ENCODE measurements at regions not wholly inside any gene's neighbourhood (a gene's known extent, or its start where the extent isn't known, plus 50 kb on each side); places are given as distances from the start of the nearest gene placed in this dataset.
A peak's percentile ranks its signal among the peaks of the same experiment; 100 is the strongest.

DNA sequence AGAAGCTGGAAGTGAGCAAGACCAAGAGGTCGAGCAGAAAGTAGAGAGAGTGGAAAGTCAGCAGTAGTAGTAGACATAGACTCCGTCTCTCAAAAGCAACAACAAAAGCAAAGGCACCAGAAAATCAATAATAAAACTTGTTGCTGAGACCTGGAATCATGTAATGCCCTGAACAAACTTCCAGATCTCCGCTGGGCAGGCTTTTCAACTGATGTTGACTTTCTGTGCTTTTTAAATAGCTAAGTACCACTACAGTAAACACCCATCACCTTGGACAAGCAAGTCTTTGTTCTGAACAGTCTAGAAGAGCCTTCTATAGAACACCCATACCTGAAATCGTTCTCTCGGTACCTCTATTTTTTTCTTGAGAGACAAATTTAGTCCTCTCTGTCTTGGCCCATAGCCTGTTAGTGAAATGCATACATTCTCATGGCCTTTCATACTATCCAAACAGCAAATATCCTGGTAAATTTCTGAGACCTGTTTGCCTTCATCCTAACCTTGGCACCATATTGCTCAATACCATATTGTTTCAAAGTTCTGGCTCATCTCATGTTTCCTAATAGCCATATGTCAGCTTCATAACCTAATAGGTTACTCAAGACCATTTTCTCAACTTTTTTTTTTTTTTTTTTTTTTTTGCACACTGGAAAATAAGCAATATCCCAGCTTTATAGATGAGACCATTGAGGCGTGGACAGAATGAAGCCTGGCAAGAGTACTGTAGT, 200.6 kb upstream of the RBPJ start:
- Histone ChIP-seq H3K36me3 (ENCODE audit: control insufficient read depth in 1 of 2, insufficient read depth in 2 of 2, low read depth in 1 of 2, low read length in 2 of 2) (no peaks in the 10 kb centered on the region), H3K4me3 (ENCODE audit: insufficient read depth in 1 of 2, low read depth in 1 of 2, low read length in 2 of 2) (no peak overlapping the region), H2BK120ac (ENCODE audit: low read depth, low read length) (no peak overlapping the region), H2BK5ac (ENCODE audit: low read depth, low read length, poor library complexity, severe bottlenecking) (no peak overlapping the region), H3K27ac (ENCODE audit: low read length, poor library complexity, severe bottlenecking) (no peak overlapping the region), H3K9ac (ENCODE audit: low read length) (no peak overlapping the region), H3K9me3 (ENCODE audit: control insufficient read depth, low read length) (peaks cover 43% of the 10 kb centered on the region), H2BK12ac (ENCODE audit: low read length in 2 of 2) (no peak overlapping the region), H2AK5ac (ENCODE audit: low read length, severe bottlenecking) (no peak overlapping the region), H3K4me2 (ENCODE audit: low read length, poor library complexity, severe bottlenecking) (no peak overlapping the region), H2BK15ac (ENCODE audit: low read depth, poor library complexity, severe bottlenecking) (no peak overlapping the region), H3K23ac (ENCODE audit: low read length in 2 of 2) (no peak overlapping the region), H3K27me3 (ENCODE audit: control insufficient read depth in 1 of 2, insufficient read depth in 1 of 2, low read length in 2 of 2) (no peaks in the 10 kb centered on the region), H4K8ac (ENCODE audit: low read length) (no peak overlapping the region), H2AFZ (ENCODE audit: low read depth, low read length) (no peak overlapping the region), H3K4ac (ENCODE audit: low read depth in 1 of 2, low read length in 2 of 2) (no peak overlapping the region), H4K91ac (ENCODE audit: low read length) (no peak overlapping the region), H3K79me1 (replicated peaks; ENCODE audit: low read length, poor library complexity, severe bottlenecking) (no peaks in the 10 kb centered on the region), H3K18ac (ENCODE audit: low read depth in 1 of 2, low read length in 2 of 2) (no peak overlapping the region), H3K4me1 (ENCODE audit: control insufficient read depth, insufficient read depth, low read depth, low read length) (no peaks in the 10 kb centered on the region), H3K14ac (ENCODE audit: low read length in 2 of 2) (no peak overlapping the region)
- 82% methylated on average over 5 of the region's 6 CpGs for WGBS
- DNase-seq, result no peak

DNA sequence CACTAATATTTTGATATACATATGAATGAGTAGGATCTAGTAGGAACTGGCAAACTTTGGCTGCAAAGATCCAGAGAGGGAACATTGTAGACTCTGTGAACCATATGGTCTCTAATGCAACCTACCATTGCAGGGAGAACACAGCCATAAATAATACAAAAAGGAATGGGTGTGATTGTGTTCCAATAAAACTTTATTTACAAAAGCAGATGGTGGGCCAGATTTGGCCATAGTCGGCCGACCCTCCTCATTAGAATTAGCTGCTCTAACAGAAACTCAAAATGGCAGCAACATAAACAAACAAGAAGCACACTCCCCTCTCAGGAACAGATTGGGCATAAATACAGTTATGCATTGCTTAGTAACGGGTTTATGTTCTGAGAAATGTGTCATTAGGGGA, 198.1 kb upstream of the RBPJ start:
- no peaks in the 10 kb centered on the region for H3K36me3 ChIP-seq (ENCODE audit: control insufficient read depth in 1 of 2, insufficient read depth in 2 of 2, low read depth in 1 of 2, low read length in 2 of 2)
- H3K14ac ChIP-seq (ENCODE audit: low read length in 2 of 2), result no peak overlapping the region
- H2BK5ac ChIP-seq (ENCODE audit: low read depth, low read length, poor library complexity, severe bottlenecking), result no peak overlapping the region
- no peaks in the 10 kb centered on the region for H3K79me1 ChIP-seq (replicated peaks; ENCODE audit: low read length, poor library complexity, severe bottlenecking)
- DNase-seq, result no peak
- H3K4ac ChIP-seq (ENCODE audit: low read depth in 1 of 2, low read length in 2 of 2), result no peak overlapping the region
- H2AK5ac ChIP-seq (ENCODE audit: low read length, severe bottlenecking), result no peak overlapping the region
- no peak overlapping the region for H4K8ac ChIP-seq (ENCODE audit: low read length)
- H3K4me3 ChIP-seq (ENCODE audit: insufficient read depth in 1 of 2, low read depth in 1 of 2, low read length in 2 of 2), result no peak overlapping the region
- WGBS, result 84% methylated on average over 2 of the region's 3 CpGs
- H3K18ac ChIP-seq (ENCODE audit: low read depth in 1 of 2, low read length in 2 of 2), result no peak overlapping the region
- H3K9ac ChIP-seq (ENCODE audit: low read length), result no peak overlapping the region
- no peak overlapping the region for H3K23ac ChIP-seq (ENCODE audit: low read length in 2 of 2)
- no peak overlapping the region for H3K4me2 ChIP-seq (ENCODE audit: low read length, poor library complexity, severe bottlenecking)
- no peak overlapping the region for H2AFZ ChIP-seq (ENCODE audit: low read depth, low read length)
- no peaks in the 10 kb centered on the region for H3K4me1 ChIP-seq (ENCODE audit: control insufficient read depth, insufficient read depth, low read depth, low read length)
- no peak overlapping the region for H4K91ac ChIP-seq (ENCODE audit: low read length)
- peaks cover 21% of the 10 kb centered on the region for H3K9me3 ChIP-seq (ENCODE audit: control insufficient read depth, low read length)
- no peaks in the 10 kb centered on the region for H3K27me3 ChIP-seq (ENCODE audit: control insufficient read depth in 1 of 2, insufficient read depth in 1 of 2, low read length in 2 of 2)
- H2BK15ac ChIP-seq (ENCODE audit: low read depth, poor library complexity, severe bottlenecking), result no peak overlapping the region
- no peak overlapping the region for H2BK120ac ChIP-seq (ENCODE audit: low read depth, low read length)
- H3K27ac ChIP-seq (ENCODE audit: low read length, poor library complexity, severe bottlenecking), result no peak overlapping the region
- no peak overlapping the region for H2BK12ac ChIP-seq (ENCODE audit: low read length in 2 of 2)

DNA sequence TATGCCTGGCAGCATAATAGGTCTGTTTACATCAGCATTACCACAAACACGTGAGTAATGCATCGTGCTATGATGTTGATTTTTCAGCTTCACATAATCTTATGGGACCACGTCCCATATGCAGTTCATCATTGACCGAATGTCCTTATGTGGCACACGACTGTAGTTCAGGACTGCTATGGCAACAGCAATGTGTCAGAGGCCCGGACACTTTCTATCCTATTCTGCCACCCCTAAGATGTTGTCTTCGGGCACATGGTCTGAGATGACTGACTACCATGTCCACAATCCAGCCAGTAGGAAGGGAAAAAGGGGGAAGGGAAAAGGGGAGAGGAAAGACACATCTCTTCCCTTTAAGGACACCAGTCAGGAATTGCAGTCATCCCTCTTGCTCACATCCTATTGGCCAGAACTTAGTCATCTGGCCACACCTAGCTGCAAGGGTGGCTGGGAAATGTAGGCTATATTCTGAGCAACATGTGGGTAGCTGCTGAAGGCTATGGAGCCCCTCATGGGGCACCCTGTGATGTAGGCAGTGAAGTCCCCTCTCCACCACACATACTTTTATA, 196.0 kb upstream of the RBPJ start:
- no peak overlapping the region for H3K9ac ChIP-seq (ENCODE audit: low read length)
- no peak overlapping the region for H2BK5ac ChIP-seq (ENCODE audit: low read depth, low read length, poor library complexity, severe bottlenecking)
- H3K4ac ChIP-seq (ENCODE audit: low read depth in 1 of 2, low read length in 2 of 2), result no peak overlapping the region
- H4K91ac ChIP-seq (ENCODE audit: low read length), result no peak overlapping the region
- no peak overlapping the region for H3K18ac ChIP-seq (ENCODE audit: low read depth in 1 of 2, low read length in 2 of 2)
- no peak overlapping the region for H3K27ac ChIP-seq (ENCODE audit: low read length, poor library complexity, severe bottlenecking)
- no peak overlapping the region for H2AK5ac ChIP-seq (ENCODE audit: low read length, severe bottlenecking)
- no peak overlapping the region for H2BK15ac ChIP-seq (ENCODE audit: low read depth, poor library complexity, severe bottlenecking)
- H2BK120ac ChIP-seq (ENCODE audit: low read depth, low read length), result no peak overlapping the region
- H3K27me3 ChIP-seq (ENCODE audit: control insufficient read depth in 1 of 2, insufficient read depth in 1 of 2, low read length in 2 of 2), result no peaks in the 10 kb centered on the region
- H3K36me3 ChIP-seq (ENCODE audit: control insufficient read depth in 1 of 2, insufficient read depth in 2 of 2, low read depth in 1 of 2, low read length in 2 of 2), result no peaks in the 10 kb centered on the region
- peaks cover 12% of the 10 kb centered on the region for H3K9me3 ChIP-seq (ENCODE audit: control insufficient read depth, low read length)
- H3K4me1 ChIP-seq (ENCODE audit: control insufficient read depth, insufficient read depth, low read depth, low read length), result no peaks in the 10 kb centered on the region
- no peak overlapping the region for H2BK12ac ChIP-seq (ENCODE audit: low read length in 2 of 2)
- WGBS, result 89% methylated on average over 6 of the region's 7 CpGs
- no peak overlapping the region for H3K14ac ChIP-seq (ENCODE audit: low read length in 2 of 2)
- no peak overlapping the region for H3K23ac ChIP-seq (ENCODE audit: low read length in 2 of 2)
- no peaks in the 10 kb centered on the region for H3K79me1 ChIP-seq (replicated peaks; ENCODE audit: low read length, poor library complexity, severe bottlenecking)
- peak; percentile 8 for DNase-seq
- H3K4me2 ChIP-seq (ENCODE audit: low read length, poor library complexity, severe bottlenecking), result no peak overlapping the region
- no peak overlapping the region for H2AFZ ChIP-seq (ENCODE audit: low read depth, low read length)
- no peak overlapping the region for H3K4me3 ChIP-seq (ENCODE audit: insufficient read depth in 1 of 2, low read depth in 1 of 2, low read length in 2 of 2)
- H4K8ac ChIP-seq (ENCODE audit: low read length), result no peak overlapping the region

DNA sequence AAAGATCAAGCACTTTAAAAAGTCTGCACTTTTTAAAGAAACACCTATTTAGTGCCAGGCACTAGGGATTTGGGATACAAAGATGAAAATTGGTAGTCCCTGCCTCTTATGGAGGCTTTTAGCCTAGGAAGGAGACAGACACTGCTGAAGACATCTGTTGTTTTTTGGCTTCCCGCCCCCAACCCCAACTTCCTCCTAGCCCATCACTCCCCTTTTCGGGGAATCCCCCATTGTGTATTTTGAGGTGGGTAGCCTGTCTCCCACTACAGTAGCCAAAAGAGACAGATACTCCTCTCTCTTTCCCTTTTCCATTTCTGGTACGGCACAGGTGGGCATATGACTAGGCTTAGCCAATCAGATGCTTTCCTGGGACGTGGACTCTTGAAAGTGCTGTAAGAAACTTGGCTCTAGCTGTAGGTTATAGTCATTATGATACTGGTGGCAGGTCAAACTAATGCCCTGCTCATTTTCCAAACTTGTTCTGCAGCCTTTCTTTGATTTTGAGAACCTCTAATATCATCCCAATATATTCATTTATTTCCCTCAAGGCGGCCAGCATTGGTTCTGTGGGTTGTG, 194.6 kb upstream of the RBPJ start:
- 98% methylated on average over 4 of the region's 5 CpGs for WGBS
- Histone ChIP-seq H2BK5ac (ENCODE audit: low read depth, low read length, poor library complexity, severe bottlenecking) (no peak overlapping the region), H3K9ac (ENCODE audit: low read length) (no peak overlapping the region)

More for the DNA sequence above, 194.6 kb upstream of the RBPJ start:
- H3K36me3 ChIP-seq (ENCODE audit: control insufficient read depth in 1 of 2, insufficient read depth in 2 of 2, low read depth in 1 of 2, low read length in 2 of 2), result no peaks in the 10 kb centered on the region
- H2BK12ac ChIP-seq (ENCODE audit: low read length in 2 of 2), result no peak overlapping the region
- H3K27ac ChIP-seq (ENCODE audit: low read length, poor library complexity, severe bottlenecking), result no peak overlapping the region
- H2BK15ac ChIP-seq (ENCODE audit: low read depth, poor library complexity, severe bottlenecking), result no peak overlapping the region
- DNase-seq, result no peak
- H3K4me1 ChIP-seq (ENCODE audit: control insufficient read depth, insufficient read depth, low read depth, low read length), result no peaks in the 10 kb centered on the region
- H3K4me3 ChIP-seq (ENCODE audit: insufficient read depth in 1 of 2, low read depth in 1 of 2, low read length in 2 of 2), result no peak overlapping the region
- no peaks in the 10 kb centered on the region for H3K79me1 ChIP-seq (replicated peaks; ENCODE audit: low read length, poor library complexity, severe bottlenecking)
- no peak overlapping the region for H3K14ac ChIP-seq (ENCODE audit: low read length in 2 of 2)
- H2AFZ ChIP-seq (ENCODE audit: low read depth, low read length), result no peak overlapping the region
- no peak overlapping the region for H3K4ac ChIP-seq (ENCODE audit: low read depth in 1 of 2, low read length in 2 of 2)
- H3K9me3 ChIP-seq (ENCODE audit: control insufficient read depth, low read length), result peaks cover 9% of the 10 kb centered on the region
- no peak overlapping the region for H2AK5ac ChIP-seq (ENCODE audit: low read length, severe bottlenecking)
- no peaks in the 10 kb centered on the region for H3K27me3 ChIP-seq (ENCODE audit: control insufficient read depth in 1 of 2, insufficient read depth in 1 of 2, low read length in 2 of 2)
- H2BK120ac ChIP-seq (ENCODE audit: low read depth, low read length), result no peak overlapping the region
- no peak overlapping the region for H3K23ac ChIP-seq (ENCODE audit: low read length in 2 of 2)
- no peak overlapping the region for H4K91ac ChIP-seq (ENCODE audit: low read length)
- H3K4me2 ChIP-seq (ENCODE audit: low read length, poor library complexity, severe bottlenecking), result no peak overlapping the region
- H4K8ac ChIP-seq (ENCODE audit: low read length), result no peak overlapping the region
- H3K18ac ChIP-seq (ENCODE audit: low read depth in 1 of 2, low read length in 2 of 2), result no peak overlapping the region
